OCI-LY3 (cell line): ENCODE measurements at regions not wholly inside any gene's neighbourhood (a gene's known extent, or its start where the extent isn't known, plus 50 kb on each side); places are given as distances from the start of the nearest gene placed in this dataset.

ENCODE experiments used
- EZH2phosphoT487 ChIP-seq: fragments of 200-600 bp; shearing (Covaris generic); IDR thresholded peaks from 2 replicates; pipeline ENCODE4 v1.6.1; 2018; ENCODE audit warnings: antibody characterized with exemption, mixed run types, low read depth
- TF ChIP-seq, protein P1 (sequence below): fragments of 200-600, 300-600 bp; sonication (generic); IDR thresholded peaks from 2 replicates; pipeline ENCODE4 v1.5.1; 2014; ENCODE audit warnings: antibody characterized with exemption, low read length, low read depth

DNA sequence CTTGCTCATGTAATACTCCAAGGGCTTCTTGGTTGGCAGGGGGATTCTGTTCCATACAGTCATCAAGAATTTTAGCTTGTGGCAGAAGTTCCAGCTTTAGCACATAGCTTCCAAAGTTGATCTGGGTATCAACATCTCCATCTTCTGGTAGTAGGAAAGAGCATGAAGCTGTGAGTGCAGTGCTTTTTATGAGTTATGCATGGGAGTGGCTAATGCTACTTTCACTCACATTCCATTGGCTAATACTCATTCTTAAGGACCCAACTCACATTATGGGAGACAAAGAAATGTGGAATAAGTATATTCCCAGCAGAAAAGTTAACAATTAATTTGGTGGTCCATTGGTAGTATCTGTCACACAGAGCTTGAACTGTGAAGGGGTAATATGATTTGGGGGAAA, 194.2 kb upstream of the CHD1 start:
- TF ChIP-seq, protein P1, sequence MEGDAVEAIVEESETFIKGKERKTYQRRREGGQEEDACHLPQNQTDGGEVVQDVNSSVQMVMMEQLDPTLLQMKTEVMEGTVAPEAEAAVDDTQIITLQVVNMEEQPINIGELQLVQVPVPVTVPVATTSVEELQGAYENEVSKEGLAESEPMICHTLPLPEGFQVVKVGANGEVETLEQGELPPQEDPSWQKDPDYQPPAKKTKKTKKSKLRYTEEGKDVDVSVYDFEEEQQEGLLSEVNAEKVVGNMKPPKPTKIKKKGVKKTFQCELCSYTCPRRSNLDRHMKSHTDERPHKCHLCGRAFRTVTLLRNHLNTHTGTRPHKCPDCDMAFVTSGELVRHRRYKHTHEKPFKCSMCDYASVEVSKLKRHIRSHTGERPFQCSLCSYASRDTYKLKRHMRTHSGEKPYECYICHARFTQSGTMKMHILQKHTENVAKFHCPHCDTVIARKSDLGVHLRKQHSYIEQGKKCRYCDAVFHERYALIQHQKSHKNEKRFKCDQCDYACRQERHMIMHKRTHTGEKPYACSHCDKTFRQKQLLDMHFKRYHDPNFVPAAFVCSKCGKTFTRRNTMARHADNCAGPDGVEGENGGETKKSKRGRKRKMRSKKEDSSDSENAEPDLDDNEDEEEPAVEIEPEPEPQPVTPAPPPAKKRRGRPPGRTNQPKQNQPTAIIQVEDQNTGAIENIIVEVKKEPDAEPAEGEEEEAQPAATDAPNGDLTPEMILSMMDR: no peak
- TF ChIP-seq EZH2phosphoT487: no peak
